ENCODE measurements at regions not wholly inside any gene's neighbourhood (a gene's known extent, or its start where the extent isn't known, plus 50 kb on each side); places are given as distances from the start of the nearest gene placed in this dataset.

DNA sequence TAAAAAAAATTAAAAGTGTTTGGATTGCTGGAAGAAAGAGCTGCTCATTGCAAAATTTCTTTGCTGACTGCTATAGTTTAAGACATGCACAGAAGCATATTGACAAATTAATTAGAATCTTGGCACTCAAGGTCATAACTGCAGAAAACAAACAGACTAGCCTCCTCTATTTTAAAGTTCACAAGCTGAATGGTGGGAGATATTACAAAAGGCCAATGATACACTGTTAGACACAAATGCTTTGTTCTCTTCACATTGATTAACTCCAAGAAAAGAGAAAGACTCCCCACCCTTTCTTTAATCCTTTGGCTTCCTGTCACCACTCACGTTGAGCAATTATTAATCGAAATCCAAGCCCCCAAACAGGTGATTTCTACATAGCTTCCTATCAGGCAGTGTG lies 69.1 kb downstream of the PTCHD4 start (continued):
- TF ChIP-seq, protein P1, sequence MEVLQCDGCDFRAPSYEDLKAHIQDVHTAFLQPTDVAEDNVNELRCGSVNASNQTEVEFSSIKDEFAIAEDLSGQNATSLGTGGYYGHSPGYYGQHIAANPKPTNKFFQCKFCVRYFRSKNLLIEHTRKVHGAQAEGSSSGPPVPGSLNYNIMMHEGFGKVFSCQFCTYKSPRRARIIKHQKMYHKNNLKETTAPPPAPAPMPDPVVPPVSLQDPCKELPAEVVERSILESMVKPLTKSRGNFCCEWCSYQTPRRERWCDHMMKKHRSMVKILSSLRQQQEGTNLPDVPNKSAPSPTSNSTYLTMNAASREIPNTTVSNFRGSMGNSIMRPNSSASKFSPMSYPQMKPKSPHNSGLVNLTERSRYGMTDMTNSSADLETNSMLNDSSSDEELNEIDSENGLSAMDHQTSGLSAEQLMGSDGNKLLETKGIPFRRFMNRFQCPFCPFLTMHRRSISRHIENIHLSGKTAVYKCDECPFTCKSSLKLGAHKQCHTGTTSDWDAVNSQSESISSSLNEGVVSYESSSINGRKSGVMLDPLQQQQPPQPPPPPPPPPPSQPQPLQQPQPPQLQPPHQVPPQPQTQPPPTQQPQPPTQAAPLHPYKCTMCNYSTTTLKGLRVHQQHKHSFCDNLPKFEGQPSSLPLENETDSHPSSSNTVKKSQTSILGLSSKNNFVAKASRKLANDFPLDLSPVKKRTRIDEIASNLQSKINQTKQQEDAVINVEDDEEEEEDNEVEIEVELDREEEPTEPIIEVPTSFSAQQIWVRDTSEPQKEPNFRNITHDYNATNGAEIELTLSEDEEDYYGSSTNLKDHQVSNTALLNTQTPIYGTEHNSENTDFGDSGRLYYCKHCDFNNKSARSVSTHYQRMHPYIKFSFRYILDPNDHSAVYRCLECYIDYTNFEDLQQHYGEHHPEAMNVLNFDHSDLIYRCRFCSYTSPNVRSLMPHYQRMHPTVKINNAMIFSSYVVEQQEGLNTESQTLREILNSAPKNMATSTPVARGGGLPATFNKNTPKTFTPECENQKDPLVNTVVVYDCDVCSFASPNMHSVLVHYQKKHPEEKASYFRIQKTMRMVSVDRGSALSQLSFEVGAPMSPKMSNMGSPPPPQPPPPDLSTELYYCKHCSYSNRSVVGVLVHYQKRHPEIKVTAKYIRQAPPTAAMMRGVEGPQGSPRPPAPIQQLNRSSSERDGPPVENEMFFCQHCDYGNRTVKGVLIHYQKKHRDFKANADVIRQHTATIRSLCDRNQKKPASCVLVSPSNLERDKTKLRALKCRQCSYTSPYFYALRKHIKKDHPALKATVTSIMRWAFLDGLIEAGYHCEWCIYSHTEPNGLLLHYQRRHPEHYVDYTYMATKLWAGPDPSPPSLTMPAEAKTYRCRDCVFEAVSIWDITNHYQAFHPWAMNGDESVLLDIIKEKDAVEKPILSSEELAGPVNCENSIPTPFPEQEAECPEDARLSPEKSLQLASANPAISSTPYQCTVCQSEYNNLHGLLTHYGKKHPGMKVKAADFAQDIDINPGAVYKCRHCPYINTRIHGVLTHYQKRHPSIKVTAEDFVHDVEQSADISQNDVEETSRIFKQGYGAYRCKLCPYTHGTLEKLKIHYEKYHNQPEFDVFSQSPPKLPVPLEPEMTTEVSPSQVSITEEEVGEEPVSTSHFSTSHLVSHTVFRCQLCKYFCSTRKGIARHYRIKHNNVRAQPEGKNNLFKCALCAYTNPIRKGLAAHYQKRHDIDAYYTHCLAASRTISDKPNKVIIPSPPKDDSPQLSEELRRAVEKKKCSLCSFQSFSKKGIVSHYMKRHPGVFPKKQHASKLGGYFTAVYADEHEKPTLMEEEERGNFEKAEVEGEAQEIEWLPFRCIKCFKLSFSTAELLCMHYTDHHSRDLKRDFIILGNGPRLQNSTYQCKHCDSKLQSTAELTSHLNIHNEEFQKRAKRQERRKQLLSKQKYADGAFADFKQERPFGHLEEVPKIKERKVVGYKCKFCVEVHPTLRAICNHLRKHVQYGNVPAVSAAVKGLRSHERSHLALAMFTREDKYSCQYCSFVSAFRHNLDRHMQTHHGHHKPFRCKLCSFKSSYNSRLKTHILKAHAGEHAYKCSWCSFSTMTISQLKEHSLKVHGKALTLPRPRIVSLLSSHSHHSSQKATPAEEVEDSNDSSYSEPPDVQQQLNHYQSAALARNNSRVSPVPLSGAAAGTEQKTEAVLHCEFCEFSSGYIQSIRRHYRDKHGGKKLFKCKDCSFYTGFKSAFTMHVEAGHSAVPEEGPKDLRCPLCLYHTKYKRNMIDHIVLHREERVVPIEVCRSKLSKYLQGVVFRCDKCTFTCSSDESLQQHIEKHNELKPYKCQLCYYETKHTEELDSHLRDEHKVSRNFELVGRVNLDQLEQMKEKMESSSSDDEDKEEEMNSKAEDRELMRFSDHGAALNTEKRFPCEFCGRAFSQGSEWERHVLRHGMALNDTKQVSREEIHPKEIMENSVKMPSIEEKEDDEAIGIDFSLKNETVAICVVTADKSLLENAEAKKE (CRISPR knock-in tag; IDR thresholded peaks at IDR 0.05) = no peak
- no peak for TF ChIP-seq NANOG (IDR thresholded peaks at IDR 0.05; ENCODE audit: borderline replicate concordance)
- TF ChIP-seq EZH2 (IDR thresholded peaks at IDR 0.05; ENCODE audit: low read depth, unreplicated experiment) = no peak

DNA sequence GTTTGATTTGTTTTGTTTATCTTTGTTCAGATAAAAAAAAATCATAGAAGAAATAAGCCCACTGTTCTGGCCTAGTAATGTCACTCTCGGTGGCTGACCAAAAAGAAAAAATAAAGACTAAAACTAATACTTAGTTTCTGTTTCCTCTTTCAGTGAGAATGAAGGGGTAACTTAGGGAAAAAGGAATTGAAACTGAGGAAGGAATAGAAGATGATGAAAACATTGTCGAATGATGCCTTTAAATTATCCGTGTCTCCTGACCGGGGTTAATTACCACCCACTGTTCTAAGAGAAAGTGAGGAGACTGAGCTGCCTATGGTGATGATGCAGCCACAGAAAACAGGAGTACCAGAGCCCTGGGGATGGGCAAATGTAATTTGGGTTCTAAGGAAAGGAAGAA lies 73.1 kb downstream of the PTCHD4 start:
- Mint-ChIP-seq H3K4me1 (no peaks in the 10 kb centered on the region), H3K36me3 (ENCODE audit: low read depth) (no peaks in the 10 kb centered on the region), H3K4me3 (no peak overlapping the region), H3K9me3 (no peaks in the 10 kb centered on the region; the same call in 2 of the 3 replicates), H3K27ac (no peak overlapping the region), H3K27me3 (ENCODE audit: insufficient read depth, low read depth, poor library complexity) (no peaks in the 10 kb centered on the region)
- Histone ChIP-seq H3K27me3 (ENCODE audit: insufficient read depth) (no peaks in the 10 kb centered on the region), H3K27ac (ENCODE audit: low read depth) (no peak overlapping the region), H2AFZ (no peak overlapping the region), H3K4me2 (no peak overlapping the region), H3K9me2 (ENCODE audit: insufficient read depth) (no peaks in the 10 kb centered on the region), H3K4me1 (ENCODE audit: insufficient read depth) (no peaks in the 10 kb centered on the region), H3K79me2 (replicated peaks; ENCODE audit: insufficient read depth) (no peaks in the 10 kb centered on the region), H3K4me3 (no peak overlapping the region), H4K20me1 (replicated peaks; ENCODE audit: insufficient read depth) (no peaks in the 10 kb centered on the region), H3K36me3 (ENCODE audit: insufficient read depth) (no peaks in the 10 kb centered on the region), H3F3A (replicated peaks; ENCODE audit: low read depth) (no peaks in the 10 kb centered on the region)
- no peak for DNase-seq (ENCODE audit: low spot score)
- ATAC-seq = no peak
- TF ChIP-seq, protein P2, sequence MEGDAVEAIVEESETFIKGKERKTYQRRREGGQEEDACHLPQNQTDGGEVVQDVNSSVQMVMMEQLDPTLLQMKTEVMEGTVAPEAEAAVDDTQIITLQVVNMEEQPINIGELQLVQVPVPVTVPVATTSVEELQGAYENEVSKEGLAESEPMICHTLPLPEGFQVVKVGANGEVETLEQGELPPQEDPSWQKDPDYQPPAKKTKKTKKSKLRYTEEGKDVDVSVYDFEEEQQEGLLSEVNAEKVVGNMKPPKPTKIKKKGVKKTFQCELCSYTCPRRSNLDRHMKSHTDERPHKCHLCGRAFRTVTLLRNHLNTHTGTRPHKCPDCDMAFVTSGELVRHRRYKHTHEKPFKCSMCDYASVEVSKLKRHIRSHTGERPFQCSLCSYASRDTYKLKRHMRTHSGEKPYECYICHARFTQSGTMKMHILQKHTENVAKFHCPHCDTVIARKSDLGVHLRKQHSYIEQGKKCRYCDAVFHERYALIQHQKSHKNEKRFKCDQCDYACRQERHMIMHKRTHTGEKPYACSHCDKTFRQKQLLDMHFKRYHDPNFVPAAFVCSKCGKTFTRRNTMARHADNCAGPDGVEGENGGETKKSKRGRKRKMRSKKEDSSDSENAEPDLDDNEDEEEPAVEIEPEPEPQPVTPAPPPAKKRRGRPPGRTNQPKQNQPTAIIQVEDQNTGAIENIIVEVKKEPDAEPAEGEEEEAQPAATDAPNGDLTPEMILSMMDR (conservative IDR thresholded peaks at IDR 0.05; ENCODE audit: low read depth in 2 of 2) = no peak
- TF ChIP-seq STAT1 (IDR thresholded peaks at IDR 0.05; ENCODE audit: unreplicated experiment) = no peak
- TF ChIP-seq POLR2AphosphoS5 (IDR thresholded peaks at IDR 0.05; ENCODE audit: low read depth) = no peak
- TF ChIP-seq, protein P3, sequence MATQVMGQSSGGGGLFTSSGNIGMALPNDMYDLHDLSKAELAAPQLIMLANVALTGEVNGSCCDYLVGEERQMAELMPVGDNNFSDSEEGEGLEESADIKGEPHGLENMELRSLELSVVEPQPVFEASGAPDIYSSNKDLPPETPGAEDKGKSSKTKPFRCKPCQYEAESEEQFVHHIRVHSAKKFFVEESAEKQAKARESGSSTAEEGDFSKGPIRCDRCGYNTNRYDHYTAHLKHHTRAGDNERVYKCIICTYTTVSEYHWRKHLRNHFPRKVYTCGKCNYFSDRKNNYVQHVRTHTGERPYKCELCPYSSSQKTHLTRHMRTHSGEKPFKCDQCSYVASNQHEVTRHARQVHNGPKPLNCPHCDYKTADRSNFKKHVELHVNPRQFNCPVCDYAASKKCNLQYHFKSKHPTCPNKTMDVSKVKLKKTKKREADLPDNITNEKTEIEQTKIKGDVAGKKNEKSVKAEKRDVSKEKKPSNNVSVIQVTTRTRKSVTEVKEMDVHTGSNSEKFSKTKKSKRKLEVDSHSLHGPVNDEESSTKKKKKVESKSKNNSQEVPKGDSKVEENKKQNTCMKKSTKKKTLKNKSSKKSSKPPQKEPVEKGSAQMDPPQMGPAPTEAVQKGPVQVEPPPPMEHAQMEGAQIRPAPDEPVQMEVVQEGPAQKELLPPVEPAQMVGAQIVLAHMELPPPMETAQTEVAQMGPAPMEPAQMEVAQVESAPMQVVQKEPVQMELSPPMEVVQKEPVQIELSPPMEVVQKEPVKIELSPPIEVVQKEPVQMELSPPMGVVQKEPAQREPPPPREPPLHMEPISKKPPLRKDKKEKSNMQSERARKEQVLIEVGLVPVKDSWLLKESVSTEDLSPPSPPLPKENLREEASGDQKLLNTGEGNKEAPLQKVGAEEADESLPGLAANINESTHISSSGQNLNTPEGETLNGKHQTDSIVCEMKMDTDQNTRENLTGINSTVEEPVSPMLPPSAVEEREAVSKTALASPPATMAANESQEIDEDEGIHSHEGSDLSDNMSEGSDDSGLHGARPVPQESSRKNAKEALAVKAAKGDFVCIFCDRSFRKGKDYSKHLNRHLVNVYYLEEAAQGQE (IDR thresholded peaks at IDR 0.05; ENCODE audit: unreplicated experiment) = no peak
- no peak for TF ChIP-seq ZNF331 (CRISPR knock-in tag; IDR thresholded peaks at IDR 0.05; ENCODE audit: low read depth)

Measured in GM23338 (cell line).